GM23338 (cell line): ENCODE measurements at regions not wholly inside any gene's neighbourhood (a gene's known extent, or its start where the extent isn't known, plus 50 kb on each side); places are given as distances from the start of the nearest gene placed in this dataset.

ENCODE experiments used
- ATAC-seq: fragments of 200-7000 bp; cut with Tn5 transposase; 3 replicates; pipeline ENCODE4 v1.9.1; 2020
- DNase-seq: peaks from one replicate; pipeline ENCODE4 v3.0.0-alpha.2; 2015; ENCODE audit warnings: low spot score
- H2AFZ ChIP-seq: fragments of 200-600 bp; sonication (generic); 2 replicates; pipeline ENCODE4 v1.8.0; 2016; ENCODE audit warnings: antibody characterized with exemption, mild to moderate bottlenecking, moderate library complexity
- H3F3A ChIP-seq: fragments of 200-600 bp; sonication (generic); replicated peaks from 2 replicates; pipeline ENCODE4 v1.8.0; 2017; ENCODE audit warnings: antibody characterized with exemption, mixed run types, low read depth
- H3K27ac ChIP-seq: fragments of 200-600 bp; sonication (generic); 2 replicates; pipeline ENCODE4 v1.6.1; 2016; ENCODE audit warnings: low read depth
- H3K27me3 ChIP-seq: fragments of 200-600 bp; sonication (generic); 2 replicates; pipeline ENCODE4 v1.8.0; 2016; ENCODE audit warnings: mild to moderate bottlenecking, mixed run types, moderate library complexity; ENCODE audit not compliant: insufficient read depth
- H3K36me3 ChIP-seq: fragments of 200-600 bp; sonication (generic); 2 replicates; pipeline ENCODE4 v1.8.0; 2016; ENCODE audit warnings: mild to moderate bottlenecking; ENCODE audit not compliant: insufficient read depth
- H3K4me1 ChIP-seq: fragments of 200-600 bp; sonication (generic); 2 replicates; pipeline ENCODE4 v1.8.0; 2016; ENCODE audit warnings: mild to moderate bottlenecking, moderate library complexity; ENCODE audit not compliant: insufficient read depth
- H3K4me2 ChIP-seq: fragments of 200-600 bp; sonication (generic); 2 replicates; pipeline ENCODE4 v1.7.1; 2017; ENCODE audit warnings: mixed run types
- H3K4me3 ChIP-seq: fragments of 200-600 bp; sonication (generic); 2 replicates; pipeline ENCODE4 v1.6.1; 2016; ENCODE audit warnings: mixed run types
- H3K79me2 ChIP-seq: fragments of 200-600 bp; sonication (generic); replicated peaks from 2 replicates; pipeline ENCODE4 v1.8.0; 2017; ENCODE audit warnings: mild to moderate bottlenecking; ENCODE audit not compliant: insufficient read depth
- H3K9me2 ChIP-seq: fragments of 200-600 bp; sonication (generic); 2 replicates; pipeline ENCODE4 v1.8.0; 2017; ENCODE audit not compliant: insufficient read depth
- H4K20me1 ChIP-seq: fragments of 200-600 bp; sonication (generic); replicated peaks from 2 replicates; pipeline ENCODE4 v1.8.0; 2017; ENCODE audit warnings: mild to moderate bottlenecking; ENCODE audit not compliant: insufficient read depth
- H3K27ac Mint-ChIP-seq: 2 replicates; pipeline ENCODE4 v1.8.0; 2020; ENCODE audit warnings: inconsistent platforms, mild to moderate bottlenecking, moderate library complexity, mixed read lengths
- H3K27me3 Mint-ChIP-seq: 3 replicates; pipeline ENCODE4 v1.8.0; 2022; ENCODE audit warnings: low read depth, mild to moderate bottlenecking, moderate library complexity, mixed read lengths, inconsistent platforms; ENCODE audit not compliant: insufficient read depth, poor library complexity
- H3K36me3 Mint-ChIP-seq: 3 replicates; pipeline ENCODE4 v1.8.0; 2021; ENCODE audit warnings: low read depth, mild to moderate bottlenecking, inconsistent platforms, moderate library complexity, mixed read lengths
- H3K4me1 Mint-ChIP-seq: 3 replicates; pipeline ENCODE4 v1.8.0; 2020; ENCODE audit warnings: mild to moderate bottlenecking, inconsistent platforms, mixed read lengths
- H3K4me3 Mint-ChIP-seq: 3 replicates; pipeline ENCODE4 v1.8.0; 2021; ENCODE audit warnings: moderate library complexity, mild to moderate bottlenecking, inconsistent platforms, mixed read lengths
- H3K9me3 Mint-ChIP-seq: 3 replicates; pipeline ENCODE4 v1.8.0; 2020; ENCODE audit warnings: moderate library complexity, mild to moderate bottlenecking, inconsistent platforms, mixed read lengths
- CREB1 ChIP-seq: fragments of 250-450 bp; sonication (Bioruptor Pico); IDR thresholded peaks from 2 replicates; pipeline ENCODE4 v1.5.0; 2020; ENCODE audit warnings: low read depth, mild to moderate bottlenecking, moderate library complexity
- CTCF ChIP-seq, 2 experiments: fragments of 200-600 bp in 1 of 2; sonication (generic) in 1 of 2; conservative IDR thresholded peaks; 2 replicates each; pipeline versions ENCODE4 v1.5.1 to v1.6.1; 2016 to 2017; ENCODE audit warnings: antibody characterized with exemption in 2 of 2, low read depth in 2 of 2, mild to moderate bottlenecking in 2 of 2, moderate library complexity in 1 of 2
- NANOG ChIP-seq: IDR thresholded peaks from 2 replicates; pipeline ENCODE4 v1.6.1; 2016; ENCODE audit warnings: antibody characterized with exemption, borderline replicate concordance
- POLR2AphosphoS5 ChIP-seq: IDR thresholded peaks from 2 replicates; pipeline ENCODE4 v1.6.1; 2016; ENCODE audit warnings: antibody characterized with exemption, low read depth
- REST ChIP-seq: IDR thresholded peaks from one replicate; pipeline ENCODE4 v1.6.1; 2018; ENCODE audit warnings: antibody characterized with exemption; ENCODE audit not compliant: unreplicated experiment
- ZNF114 ChIP-seq: fragments of 250-450 bp; sonication (Bioruptor Pico); IDR thresholded peaks from 2 replicates; pipeline ENCODE4 v1.5.0; 2020; ENCODE audit warnings: mild to moderate bottlenecking, moderate library complexity
- ZNF462 ChIP-seq: fragments of 250-450 bp; sonication (Bioruptor Pico); IDR thresholded peaks from 2 replicates; pipeline ENCODE4 v1.5.0; 2020; ENCODE audit warnings: mild to moderate bottlenecking, moderate library complexity

GRCh38 chr15:35751413-35752133 lies 205.6 kb upstream of the DPH6 start:
- no peak overlapping the region for H3K4me3 ChIP-seq
- Mint-ChIP-seq H3K4me3 (no peak overlapping the region), H3K36me3 (peaks cover 8% of the 10 kb centered on the region; the same call in 2 of the 3 replicates), H3K4me1 (peaks cover 14% of the 10 kb centered on the region), H3K27ac (peak overlapping the region; percentile 53; the same call in 1 of the 2 replicates), H3K9me3 (no peaks in the 10 kb centered on the region), H3K27me3 (peaks cover 5% of the 10 kb centered on the region)
- TF ChIP-seq ZNF462 (CRISPR knock-in tag) (no peak), ZNF114 (no peak), NANOG (no peak), CTCF (conservative IDR thresholded peaks at IDR 0.05; ENCODE audit: low read depth in 2 of 2) (peak; percentile 83 to 84), REST (no peak), POLR2AphosphoS5 (no peak), CREB1 (CRISPR knock-in tag) (no peak)
- H3K27me3 ChIP-seq: no peaks in the 10 kb centered on the region
- H3K36me3 ChIP-seq: no peaks in the 10 kb centered on the region
- H3K27ac ChIP-seq: no peak overlapping the region
- no peak overlapping the region for H3K4me2 ChIP-seq
- peaks cover 7% of the 10 kb centered on the region; the same call in 1 of the 2 replicates for H3K9me2 ChIP-seq
- peak; percentile 93 for DNase-seq
- peak overlapping the region; percentile 8; the same call in 1 of the 2 replicates for H2AFZ ChIP-seq
- H3K4me1 ChIP-seq: no peaks in the 10 kb centered on the region
- no peaks in the 10 kb centered on the region for H4K20me1 ChIP-seq
- ATAC-seq: peak; percentile 99
- no peaks in the 10 kb centered on the region for H3K79me2 ChIP-seq
- H3F3A ChIP-seq: no peaks in the 10 kb centered on the region
